CD4-positive, alpha-beta T cell (primary cell): ENCODE measurements at regions not wholly inside any gene's neighbourhood (a gene's known extent, or its start where the extent isn't known, plus 50 kb on each side); places are given as distances from the start of the nearest gene placed in this dataset.

ENCODE experiments used
- ATAC-seq: fragments of 200-7000 bp; cut with Tn5 transposase; one replicate; pipeline ENCODE4 v1.10.0; 2022; ENCODE audit warnings: mild to moderate bottlenecking; ENCODE audit not compliant: poor library complexity
- CTCF ChIA-PET: fragments of 350-600 bp; sonication (Branson Sonifier 250); formaldehyde crosslinking; loops from one replicate; lab custom pipeline; 2021; ENCODE audit warnings: antibody characterized with exemption, inconsistent platforms; lab: Charles Lee
- POLR2A ChIA-PET: fragments of 350-600 bp; sonication (Branson Sonifier 250); formaldehyde crosslinking; loops from one replicate; lab custom pipeline; 2021; ENCODE audit warnings: antibody characterized with exemption, inconsistent platforms; lab: Charles Lee
- DNase-seq, 14 experiments: peaks; one replicate each; pipeline ENCODE4 v3.0.0-alpha.2; 2013 to 2020; ENCODE audit warnings: mixed read lengths in 2 of 14
- H3K27ac ChIP-seq, 2 donors: one replicate each; pipeline versions ENCODE4 v1.5.1 to v1.7.0; 2013; ENCODE audit warnings: low read length in 2 of 2, low read depth in 1 of 2, mild to moderate bottlenecking in 1 of 2
- H3K27me3 ChIP-seq, 2 experiments: 1 replicate in 1 of 2; 2 replicates in 1 of 2; pipeline versions ENCODE4 v1.6.1 to v1.7.0; 2013; ENCODE audit warnings: low read length in 2 of 2, control low read depth in 1 of 2, mild to moderate bottlenecking in 1 of 2, moderate library complexity in 1 of 2; ENCODE audit not compliant: insufficient read depth in 2 of 2, control insufficient read depth in 1 of 2
- H3K36me3 ChIP-seq: one replicate; pipeline ENCODE4 v1.6.1; 2013; ENCODE audit warnings: low read length, control low read depth; ENCODE audit not compliant: insufficient read depth
- H3K4me1 ChIP-seq: one replicate; pipeline ENCODE4 v1.6.1; 2013; ENCODE audit warnings: low read length, control low read depth; ENCODE audit not compliant: insufficient read depth
- H3K4me3 ChIP-seq: one replicate; pipeline ENCODE4 v1.5.1; 2013; ENCODE audit warnings: mild to moderate bottlenecking, low read length, moderate library complexity
- H3K9me3 ChIP-seq, 2 experiments: 1 replicate in 1 of 2; 2 replicates in 1 of 2; pipeline versions ENCODE4 v1.6.1 to v1.7.0; 2013; ENCODE audit warnings: low read length in 2 of 2, mild to moderate bottlenecking in 2 of 2, control low read depth in 1 of 2, moderate library complexity in 1 of 2; ENCODE audit not compliant: control insufficient read depth in 1 of 2, insufficient read depth in 1 of 2
- H3K27ac Mint-ChIP-seq: one replicate; pipeline ENCODE4 v1.8.0; 2020; ENCODE audit warnings: mixed read lengths
- H3K27me3 Mint-ChIP-seq: one replicate; pipeline ENCODE4 v1.8.0; 2021; ENCODE audit warnings: mixed read lengths
- H3K36me3 Mint-ChIP-seq: one replicate; pipeline ENCODE4 v1.8.0; 2021; ENCODE audit warnings: low read depth, mixed read lengths
- H3K4me1 Mint-ChIP-seq: one replicate; pipeline ENCODE4 v1.8.0; 2021; ENCODE audit warnings: low read depth, mixed read lengths
- H3K4me3 Mint-ChIP-seq: one replicate; pipeline ENCODE4 v1.8.0; 2020; ENCODE audit warnings: mild to moderate bottlenecking, mixed read lengths
- H3K9me3 Mint-ChIP-seq: one replicate; pipeline ENCODE4 v1.8.0; 2020; ENCODE audit warnings: mixed read lengths
- CTCF ChIP-seq: fragments of 200-600 bp; IDR thresholded peaks from one replicate; pipeline ENCODE4 v1.8.0; 2022; ENCODE audit warnings: antibody characterized with exemption, mild to moderate bottlenecking
- intact Hi-C, 2 experiments: fragments of 100-400 bp; cut with DNase I in 1 of 2; cut with micrococcal nuclease in 1 of 2; formaldehyde crosslinking; loops; one replicate each; pipeline versions ENCODE4 v1.15.1 to v1.9.0; 2023 to 2025; cut with DNase I, micrococcal nuclease

GRCh38 chr6:22126910-22127309 is 169.9 kb downstream of the PRL start:
- no peak for TF ChIP-seq CTCF

GRCh38 chr6:22129751-22130150 is 167.1 kb downstream of the PRL start:
- Histone ChIP-seq H3K36me3 (no peaks in the 10 kb centered on the region), H3K4me1 (no peaks in the 10 kb centered on the region), H3K27me3 (no peaks in the 10 kb centered on the region), H3K4me3 (no peak overlapping the region), H3K9me3 (no peaks in the 10 kb centered on the region), H3K27ac (no peak overlapping the region)
- Mint-ChIP-seq H3K36me3 (no peaks in the 10 kb centered on the region), H3K4me1 (no peaks in the 10 kb centered on the region), H3K27me3 (no peaks in the 10 kb centered on the region), H3K4me3 (no peak overlapping the region), H3K27ac (no peak overlapping the region), H3K9me3 (peaks cover 8% of the 10 kb centered on the region)
- POLR2A ChIA-PET: no interaction called here
- DNase-seq (no peak), ATAC-seq (no peak)
- no peak for TF ChIP-seq CTCF
- CTCF ChIA-PET: no interaction called here
- intact Hi-C loops: no loop called here

More at GRCh38 chr6:22126910-22127309, 169.9 kb downstream of the PRL start:
- Mint-ChIP-seq H3K9me3 (peaks cover 6% of the 10 kb centered on the region), H3K4me1 (no peaks in the 10 kb centered on the region), H3K27me3 (no peaks in the 10 kb centered on the region), H3K27ac (no peak overlapping the region), H3K36me3 (no peaks in the 10 kb centered on the region), H3K4me3 (no peak overlapping the region)
- Histone ChIP-seq H3K27me3 (no peaks in the 10 kb centered on the region), H3K4me3 (no peak overlapping the region), H3K27ac (no peak overlapping the region), H3K36me3 (no peaks in the 10 kb centered on the region), H3K9me3 (no peaks in the 10 kb centered on the region), H3K4me1 (no peaks in the 10 kb centered on the region)
- DNase-seq: no peak
- CTCF ChIA-PET: no interaction called here
- intact Hi-C loops: no loop called here
- ATAC-seq: no peak
- POLR2A ChIA-PET: no interaction called here

- Histone ChIP-seq H3K4me3 (no peak overlapping the region), H3K36me3 (no peaks in the 10 kb centered on the region), H3K4me1 (no peaks in the 10 kb centered on the region), H3K27me3 (no peaks in the 10 kb centered on the region), H3K9me3 (no peaks in the 10 kb centered on the region), H3K27ac (no peak overlapping the region)
- no peak overlapping the region for H3K27ac Mint-ChIP-seq
- no peak overlapping the region for H3K4me3 Mint-ChIP-seq
- ChIA-PET CTCF (no interaction called here), POLR2A (interaction anchor here (0.8 to 1.1 kb wide), 2 partner anchors 15 to 16 kb away, joined by 3 read pairs; no protein-coding TSS in a partner anchor)
- peaks cover 2% of the 10 kb centered on the region for H3K9me3 Mint-ChIP-seq
- DNase-seq: no peak
- H3K4me1 Mint-ChIP-seq: no peaks in the 10 kb centered on the region
- no peaks in the 10 kb centered on the region for H3K36me3 Mint-ChIP-seq
- intact Hi-C loops: no loop called here
- ATAC-seq: no peak
- no peaks in the 10 kb centered on the region for H3K27me3 Mint-ChIP-seq
- no peak for TF ChIP-seq CTCF
These were observed 164.2 kb downstream of the PRL start for GRCh38 chr6:22132656-22133055.
